GM23338 (cell line): ENCODE measurements at regions not wholly inside any gene's neighbourhood (a gene's known extent, or its start where the extent isn't known, plus 50 kb on each side); places are given as distances from the start of the nearest gene placed in this dataset.

Experiments used
- CREB1 ChIP-seq: fragments of 250-450 bp; sonication (Bioruptor Pico); IDR thresholded peaks from 2 replicates; pipeline ENCODE4 v1.5.0; 2020; ENCODE audit warnings: low read depth, mild to moderate bottlenecking, moderate library complexity
- CTCF ChIP-seq, 2 experiments: fragments of 200-600 bp in 1 of 2; sonication (generic) in 1 of 2; conservative IDR thresholded peaks; 2 replicates each; pipeline versions ENCODE4 v1.5.1 to v1.6.1; 2016 to 2017; ENCODE audit warnings: antibody characterized with exemption in 2 of 2, low read depth in 2 of 2, mild to moderate bottlenecking in 2 of 2, moderate library complexity in 1 of 2
- EZH2 ChIP-seq: fragments of 200-600 bp; sonication (generic); IDR thresholded peaks from one replicate; pipeline ENCODE4 v1.8.0; 2017; ENCODE audit warnings: antibody characterized with exemption, mild to moderate bottlenecking, low read depth; ENCODE audit not compliant: unreplicated experiment
- EZH2phosphoT487 ChIP-seq: fragments of 200-600 bp; sonication (generic); IDR thresholded peaks from one replicate; pipeline ENCODE4 v1.8.1; 2018; ENCODE audit warnings: antibody characterized with exemption; ENCODE audit not compliant: unreplicated experiment
- JUNB ChIP-seq: IDR thresholded peaks from one replicate; pipeline ENCODE4 v1.6.1; 2016; ENCODE audit warnings: antibody characterized with exemption; ENCODE audit not compliant: unreplicated experiment
- POLR2AphosphoS5 ChIP-seq: IDR thresholded peaks from 2 replicates; pipeline ENCODE4 v1.6.1; 2016; ENCODE audit warnings: antibody characterized with exemption, low read depth
- REST ChIP-seq: IDR thresholded peaks from one replicate; pipeline ENCODE4 v1.6.1; 2018; ENCODE audit warnings: antibody characterized with exemption; ENCODE audit not compliant: unreplicated experiment
- STAT1 ChIP-seq: IDR thresholded peaks from one replicate; pipeline ENCODE4 v1.6.1; 2016; ENCODE audit warnings: antibody characterized with exemption; ENCODE audit not compliant: unreplicated experiment
- ZNF114 ChIP-seq: fragments of 250-450 bp; sonication (Bioruptor Pico); IDR thresholded peaks from 2 replicates; pipeline ENCODE4 v1.5.0; 2020; ENCODE audit warnings: mild to moderate bottlenecking, moderate library complexity
- ZNF331 ChIP-seq: fragments of 250-450 bp; sonication (Bioruptor Pico); IDR thresholded peaks from 2 replicates; pipeline ENCODE4 v1.5.0; 2020; ENCODE audit warnings: low read depth, mild to moderate bottlenecking, moderate library complexity
- ZNF462 ChIP-seq: fragments of 250-450 bp; sonication (Bioruptor Pico); IDR thresholded peaks from 2 replicates; pipeline ENCODE4 v1.5.0; 2020; ENCODE audit warnings: mild to moderate bottlenecking, moderate library complexity

- no peak for TF ChIP-seq CTCF (conservative IDR thresholded peaks at IDR 0.05; ENCODE audit: low read depth in 2 of 2)
- no peak for TF ChIP-seq JUNB
- TF ChIP-seq CREB1: no peak
- no peak for TF ChIP-seq REST
- no peak for TF ChIP-seq EZH2
- no peak for TF ChIP-seq POLR2AphosphoS5
- TF ChIP-seq ZNF462 (CRISPR knock-in tag): no peak
- TF ChIP-seq STAT1: no peak
- TF ChIP-seq EZH2phosphoT487: no peak
- no peak for TF ChIP-seq ZNF114 (CRISPR knock-in tag)
- TF ChIP-seq ZNF331 (CRISPR knock-in tag): no peak
These were observed 156.4 kb upstream of the MDFIC start for GRCh38 chr7:114765331-114766040.
